Vagina (tissue), 2 donors: ENCODE measurements at regions not wholly inside any gene's neighbourhood (a gene's known extent, or its start where the extent isn't known, plus 50 kb on each side); places are given as distances from the start of the nearest gene placed in this dataset.
"Not testable (repeated sequence)": the region's sequence is repeated elsewhere in the genome, so short reads cannot be mapped to it uniquely, and the experiment has no call there.

Source experiments
- DNase-seq, 2 donors: peaks; one replicate each; pipeline ENCODE4 v3.0.0-alpha.2; 2017; ENCODE audit errors: extremely low spot score in 2 of 2
- H3K27ac ChIP-seq: fragments of 200-600 bp; sonication (generic); one replicate; pipeline ENCODE4 v1.5.1; 2019
- H3K27me3 ChIP-seq: fragments of 200-600 bp; sonication (generic); one replicate; pipeline ENCODE4 v1.5.1; 2019
- H3K36me3 ChIP-seq, 2 donors: fragments of 200-600 bp; sonication (generic); one replicate each; pipeline ENCODE4 v1.5.1; 2017 to 2019
- H3K4me1 ChIP-seq: fragments of 200-600 bp; sonication (generic); one replicate; pipeline ENCODE4 v1.5.1; 2019
- H3K4me3 ChIP-seq, 2 donors: fragments of 200-600 bp; sonication (generic); 1 replicate in 1 of 2; 2 replicates in 1 of 2; pipeline ENCODE4 v1.5.1; 2016 to 2019
- H3K9me3 ChIP-seq: fragments of 200-600 bp; sonication (generic); one replicate; pipeline ENCODE4 v1.5.1; 2019
- POLR2A ChIP-seq, 2 donors: fragments of 450-650 bp; IDR thresholded peaks; one replicate each; pipeline ENCODE4 v1.6.1; 2017; ENCODE audit warnings: antibody characterized with exemption in 2 of 2, mild to moderate bottlenecking in 2 of 2, moderate library complexity in 2 of 2
- POLR2AphosphoS5 ChIP-seq, 2 donors: sonication (generic); formaldehyde crosslinking; IDR thresholded peaks; one replicate each; pipeline ENCODE4 v1.9.0; 2017; ENCODE audit warnings: antibody characterized with exemption in 2 of 2, mild to moderate bottlenecking in 2 of 2, low read depth in 1 of 2; ENCODE audit not compliant: insufficient read depth in 1 of 2
- intact Hi-C: fragments of 100-400 bp; cut with DNase I; formaldehyde crosslinking; loops from one replicate; pipeline ENCODE4 v1.15.1; 2023
- TF ChIP-seq, protein P1 (sequence below), 3 experiments: fragments of 450-650 bp in 2 of 3; fragments of 200-600 bp in 1 of 3; sonication (generic) in 1 of 3; IDR thresholded peaks; one replicate each; pipeline ENCODE4 v1.5.1; 2017 to 2019; ENCODE audit warnings: antibody characterized with exemption in 3 of 3, mild to moderate bottlenecking in 2 of 3, moderate library complexity in 2 of 3

DNA sequence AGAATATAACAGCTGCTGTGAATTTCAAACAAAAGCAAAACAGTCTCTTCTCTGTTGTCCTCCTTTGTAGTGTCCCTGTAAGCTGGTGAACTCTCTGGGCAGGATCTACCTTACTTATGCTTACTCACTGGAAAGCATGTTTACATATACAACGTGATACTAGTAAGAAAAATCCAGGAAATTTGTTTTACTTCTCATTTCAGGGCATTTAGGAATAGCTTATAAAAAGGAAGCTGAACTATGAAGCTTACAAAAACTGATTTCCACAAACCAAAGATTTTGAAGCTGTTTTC lies 311.0 kb downstream of the NOVA1 start:
- intact Hi-C loops = no loop called here
- Histone ChIP-seq H3K4me1 (peaks cover 17% of the 10 kb centered on the region), H3K27me3 (no peaks in the 10 kb centered on the region), H3K4me3 (no peak overlapping the region), H3K9me3 (no peaks in the 10 kb centered on the region), H3K36me3 (no peaks in the 10 kb centered on the region), H3K27ac (peak overlapping the region; percentile 32)
- DNase-seq = no peak
- TF ChIP-seq POLR2A (IDR thresholded peaks at IDR 0.05) (no peak), POLR2AphosphoS5 (IDR thresholded peaks at IDR 0.05; ENCODE audit: insufficient read depth in 1 of 2, low read depth in 1 of 2) (no peak)
- TF ChIP-seq, protein P1, sequence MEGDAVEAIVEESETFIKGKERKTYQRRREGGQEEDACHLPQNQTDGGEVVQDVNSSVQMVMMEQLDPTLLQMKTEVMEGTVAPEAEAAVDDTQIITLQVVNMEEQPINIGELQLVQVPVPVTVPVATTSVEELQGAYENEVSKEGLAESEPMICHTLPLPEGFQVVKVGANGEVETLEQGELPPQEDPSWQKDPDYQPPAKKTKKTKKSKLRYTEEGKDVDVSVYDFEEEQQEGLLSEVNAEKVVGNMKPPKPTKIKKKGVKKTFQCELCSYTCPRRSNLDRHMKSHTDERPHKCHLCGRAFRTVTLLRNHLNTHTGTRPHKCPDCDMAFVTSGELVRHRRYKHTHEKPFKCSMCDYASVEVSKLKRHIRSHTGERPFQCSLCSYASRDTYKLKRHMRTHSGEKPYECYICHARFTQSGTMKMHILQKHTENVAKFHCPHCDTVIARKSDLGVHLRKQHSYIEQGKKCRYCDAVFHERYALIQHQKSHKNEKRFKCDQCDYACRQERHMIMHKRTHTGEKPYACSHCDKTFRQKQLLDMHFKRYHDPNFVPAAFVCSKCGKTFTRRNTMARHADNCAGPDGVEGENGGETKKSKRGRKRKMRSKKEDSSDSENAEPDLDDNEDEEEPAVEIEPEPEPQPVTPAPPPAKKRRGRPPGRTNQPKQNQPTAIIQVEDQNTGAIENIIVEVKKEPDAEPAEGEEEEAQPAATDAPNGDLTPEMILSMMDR (IDR thresholded peaks at IDR 0.05) = no peak

DNA sequence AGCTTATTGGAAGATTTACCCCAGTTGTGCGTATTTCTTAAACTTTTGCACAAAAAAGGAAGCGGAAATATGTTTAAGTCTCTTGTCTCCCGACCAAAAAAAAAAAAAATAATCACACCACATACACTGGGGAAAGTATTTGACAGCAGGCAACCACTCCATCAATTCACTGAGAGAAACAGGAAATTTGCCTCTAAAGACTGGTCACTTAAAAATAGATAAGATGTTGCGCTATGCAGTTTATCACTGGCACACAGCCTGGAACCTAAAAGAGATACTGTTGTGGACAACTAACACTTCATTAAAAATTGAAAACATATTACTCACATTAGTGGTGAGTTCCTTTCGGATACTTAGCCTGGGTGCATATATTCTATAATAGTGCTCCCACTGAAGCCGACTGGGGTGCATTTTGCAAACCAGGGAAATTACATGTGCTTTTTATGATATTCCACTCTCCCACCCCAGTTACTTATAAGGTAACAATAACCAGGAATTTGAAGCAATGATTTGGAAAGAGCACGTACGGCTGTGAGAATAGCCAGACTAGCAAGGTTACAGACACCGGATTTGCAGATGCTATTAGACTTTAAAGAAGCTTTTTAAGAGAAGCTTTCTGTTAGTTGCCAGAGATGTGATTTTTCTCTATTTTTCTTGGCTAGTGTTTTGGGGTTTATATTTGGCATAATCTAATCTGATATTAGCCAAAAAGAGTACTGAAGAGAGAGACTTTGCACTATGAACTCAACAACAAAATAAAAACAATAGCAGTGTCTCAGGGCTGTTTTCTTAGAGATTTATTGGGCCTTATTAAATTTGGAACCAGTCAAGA lies 311.5 kb downstream of the NOVA1 start:
- no peak overlapping the region for H3K4me3 ChIP-seq
- DNase-seq = no peak
- TF ChIP-seq, protein P1 (IDR thresholded peaks at IDR 0.05) = no peak
- TF ChIP-seq POLR2A (IDR thresholded peaks at IDR 0.05) = no peak
- no peak for TF ChIP-seq POLR2AphosphoS5 (IDR thresholded peaks at IDR 0.05; ENCODE audit: insufficient read depth in 1 of 2, low read depth in 1 of 2)
- intact Hi-C loops = no loop called here
- H3K27ac ChIP-seq = peak overlapping the region; percentile 32
- H3K27me3 ChIP-seq = no peaks in the 10 kb centered on the region
- H3K4me1 ChIP-seq = peaks cover 21% of the 10 kb centered on the region
- H3K36me3 ChIP-seq = no peaks in the 10 kb centered on the region
- no peaks in the 10 kb centered on the region for H3K9me3 ChIP-seq

DNA sequence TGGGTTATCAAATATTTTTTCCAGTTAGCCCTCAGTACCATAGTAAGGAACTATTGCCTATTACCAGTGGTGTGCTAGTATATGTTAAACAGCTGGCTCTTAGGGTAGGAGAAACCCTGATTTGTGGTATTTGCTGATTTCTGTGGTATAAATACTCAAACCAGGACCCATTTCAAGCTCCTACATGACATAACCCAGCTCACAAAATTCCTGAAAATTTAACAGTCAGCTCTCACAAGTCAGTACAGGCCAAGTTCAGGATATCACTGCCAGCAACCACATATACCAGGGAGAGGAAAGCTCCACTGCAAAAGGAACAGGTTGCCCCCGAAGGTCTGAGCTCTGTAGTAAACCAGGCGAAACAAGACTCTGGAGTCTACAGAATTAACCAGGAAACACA lies 315.3 kb downstream of the NOVA1 start:
- TF ChIP-seq POLR2AphosphoS5 (IDR thresholded peaks at IDR 0.05; ENCODE audit: insufficient read depth in 1 of 2, low read depth in 1 of 2) (no peak), POLR2A (IDR thresholded peaks at IDR 0.05) (no peak)
- TF ChIP-seq, protein P1 (IDR thresholded peaks at IDR 0.05) = no peak
- intact Hi-C loops = no loop called here
- no peaks in the 10 kb centered on the region for H3K27me3 ChIP-seq
- no peaks in the 10 kb centered on the region for H3K36me3 ChIP-seq
- H3K9me3 ChIP-seq = no peaks in the 10 kb centered on the region
- H3K4me3 ChIP-seq = no peak overlapping the region
- H3K27ac ChIP-seq = no peak overlapping the region
- peaks cover 22% of the 10 kb centered on the region for H3K4me1 ChIP-seq
- no peak for DNase-seq

DNA sequence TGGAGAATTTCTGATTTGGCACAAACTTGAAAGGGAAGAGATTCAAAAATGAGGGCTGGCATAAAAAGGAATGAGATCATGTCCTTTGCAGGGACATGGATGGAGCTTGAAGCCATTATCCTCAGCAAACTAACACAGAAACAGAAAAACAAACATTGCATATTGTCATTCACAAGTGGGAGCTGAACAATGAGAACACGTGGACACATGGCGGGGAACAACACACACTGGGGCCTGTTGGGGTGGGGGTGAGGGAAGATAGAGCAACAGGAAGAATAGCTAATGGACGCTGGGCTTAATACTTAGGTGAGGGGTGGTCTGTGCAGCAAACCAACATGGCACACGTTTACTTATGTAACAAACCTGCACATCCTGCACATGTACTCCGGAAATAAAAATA lies 315.8 kb downstream of the NOVA1 start:
- H3K27me3 ChIP-seq, H3K9me3 ChIP-seq, intact Hi-C loops, H3K4me3 ChIP-seq, DNase-seq, H3K36me3 ChIP-seq: not testable (repeated sequence)
- H3K27ac ChIP-seq = peak overlapping the region; percentile 7
- peaks cover 22% of the 10 kb centered on the region for H3K4me1 ChIP-seq

DNA sequence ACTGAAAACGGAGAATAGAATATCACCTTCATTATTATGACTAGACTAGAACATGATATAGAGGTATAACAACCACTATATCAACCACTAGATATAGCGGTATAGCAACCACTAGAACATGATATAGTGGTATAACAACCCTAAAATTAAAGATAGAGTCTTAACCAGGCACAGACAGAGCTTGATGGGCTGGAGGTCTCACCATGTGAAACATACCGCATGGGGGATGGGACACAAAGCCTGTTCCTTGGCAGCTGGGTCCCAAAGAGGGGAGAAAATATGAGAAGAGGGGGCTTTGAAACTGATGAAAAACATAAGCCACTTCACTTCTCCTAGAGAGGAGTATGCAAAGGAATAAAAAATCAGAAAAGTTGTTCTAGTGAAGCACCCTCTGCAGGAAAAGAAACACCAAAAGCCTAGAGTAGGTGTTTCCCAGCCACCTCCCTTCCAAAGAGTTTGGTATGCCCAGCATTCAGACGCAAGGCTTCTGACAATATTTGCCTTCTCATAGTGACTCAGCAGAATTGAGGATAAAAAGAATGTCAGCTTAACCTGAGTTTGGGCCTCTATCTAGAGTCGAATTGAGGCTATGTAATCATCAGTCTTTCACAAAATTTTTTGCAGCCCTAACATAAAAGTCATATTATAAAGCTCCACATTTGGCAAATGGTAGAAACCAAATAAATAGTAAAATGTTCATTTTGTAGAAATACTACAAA lies 316.4 kb downstream of the NOVA1 start:
- peaks cover 22% of the 10 kb centered on the region for H3K4me1 ChIP-seq
- intact Hi-C loops = no loop called here

More for the DNA sequence above, 316.4 kb downstream of the NOVA1 start:
- H3K9me3 ChIP-seq = no peaks in the 10 kb centered on the region
- H3K36me3 ChIP-seq = no peaks in the 10 kb centered on the region
- H3K27ac ChIP-seq = peak overlapping the region; percentile 7
- TF ChIP-seq POLR2AphosphoS5 (IDR thresholded peaks at IDR 0.05; ENCODE audit: insufficient read depth in 1 of 2, low read depth in 1 of 2) = peak in 1 of 2 donors; percentile 16
- TF ChIP-seq, protein P1 (IDR thresholded peaks at IDR 0.05) = no peak
- H3K27me3 ChIP-seq = no peaks in the 10 kb centered on the region
- DNase-seq = no peak
- no peak overlapping the region for H3K4me3 ChIP-seq
